GM18505 (cell line): ENCODE measurements at regions not wholly inside any gene's neighbourhood (a gene's known extent, or its start where the extent isn't known, plus 50 kb on each side); places are given as distances from the start of the nearest gene placed in this dataset.
"Not testable (repeated sequence)": the region's sequence is repeated elsewhere in the genome, so short reads cannot be mapped to it uniquely, and the experiment has no call there.

Experiments
- ATAC-seq: cut with Tn5 transposase; IDR thresholded peaks from one replicate; pipeline ENCODE4 v1.9.1; 2021; ENCODE audit not compliant: unreplicated experiment
- POLR2A ChIP-seq: IDR thresholded peaks from 4 replicates; pipeline ENCODE4 v1.6.1; 2011; ENCODE audit warnings: borderline replicate concordance; ENCODE audit not compliant: insufficient read depth, insufficient read length; ENCODE audit errors: extremely low read depth

GRCh38 chr12:60529261-60529660 lies 933.4 kb downstream of the SLC16A7 start:
- no peak for ATAC-seq
- TF ChIP-seq POLR2A, result no peak

- no peak for ATAC-seq
- TF ChIP-seq POLR2A, result no peak
Measured at GRCh38 chr12:60529723-60530122, 933.9 kb downstream of the SLC16A7 start.

GRCh38 chr12:60535363-60535762 lies 939.5 kb downstream of the SLC16A7 start:
- no peak for TF ChIP-seq POLR2A

GRCh38 chr12:60539592-60539991 lies 943.8 kb downstream of the SLC16A7 start:
- ATAC-seq, result no peak
- TF ChIP-seq POLR2A, result no peak

More at GRCh38 chr12:60535363-60535762, 939.5 kb downstream of the SLC16A7 start:
- no peak for ATAC-seq

- ATAC-seq, result no peak
- no peak for TF ChIP-seq POLR2A
Measured at GRCh38 chr12:60568914-60569313, 973.1 kb downstream of the SLC16A7 start.

GRCh38 chr12:60577607-60578006 lies 981.8 kb downstream of the SLC16A7 start:
- no peak for ATAC-seq
- TF ChIP-seq POLR2A, result no peak

GRCh38 chr12:60587664-60588063 lies 991.8 kb downstream of the SLC16A7 start:
- ATAC-seq, result not testable (repeated sequence)

GRCh38 chr12:60594035-60594711 lies 998.3 kb downstream of the SLC16A7 start:
- no peak for TF ChIP-seq POLR2A

GRCh38 chr12:60602601-60603000 lies 1006.8 kb downstream of the SLC16A7 start:
- ATAC-seq, result no peak
- TF ChIP-seq POLR2A, result no peak

More at GRCh38 chr12:60594035-60594711, 998.3 kb downstream of the SLC16A7 start:
- no peak for ATAC-seq

- ATAC-seq, result not testable (repeated sequence)
Measured at GRCh38 chr12:60603475-60603874, 1007.6 kb downstream of the SLC16A7 start.

- ATAC-seq, result no peak
- no peak for TF ChIP-seq POLR2A
Measured at GRCh38 chr12:60616400-60616799, 1020.6 kb downstream of the SLC16A7 start.

GRCh38 chr12:60630796-60631195 lies 1035.0 kb downstream of the SLC16A7 start:
- ATAC-seq, result no peak
- TF ChIP-seq POLR2A, result no peak

GRCh38 chr12:60644076-60644475 lies 1048.2 kb downstream of the SLC16A7 start:
- no peak for ATAC-seq
- no peak for TF ChIP-seq POLR2A

GRCh38 chr12:60666895-60667294 lies 1071.1 kb downstream of the SLC16A7 start:
- no peak for TF ChIP-seq POLR2A
- no peak for ATAC-seq

GRCh38 chr12:60672949-60673348 lies 1077.1 kb downstream of the SLC16A7 start:
- TF ChIP-seq POLR2A, result no peak
- ATAC-seq, result no peak
